Skeletal muscle tissue (tissue), 3 donors: ENCODE measurements at regions not wholly inside any gene's neighbourhood (a gene's known extent, or its start where the extent isn't known, plus 50 kb on each side); places are given as distances from the start of the nearest gene placed in this dataset.
"Not testable (repeated sequence)": the region's sequence is repeated elsewhere in the genome, so short reads cannot be mapped to it uniquely, and the experiment has no call there.

Experiments
- H3K27ac ChIP-seq: one replicate; pipeline ENCODE4 v1.7.0; 2013; ENCODE audit warnings: mild to moderate bottlenecking, low read depth, low read length, inconsistent platforms
- H3K27me3 ChIP-seq, 3 donors: one replicate each; pipeline ENCODE4 v1.7.0; 2013; ENCODE audit warnings: low read length in 3 of 3; ENCODE audit not compliant: control insufficient read depth in 3 of 3, insufficient read depth in 3 of 3
- H3K36me3 ChIP-seq, 3 donors: one replicate each; pipeline ENCODE4 v1.7.0; 2013; ENCODE audit warnings: low read length in 3 of 3; ENCODE audit not compliant: control insufficient read depth in 3 of 3, insufficient read depth in 3 of 3
- H3K4me1 ChIP-seq, 3 donors: one replicate each; pipeline ENCODE4 v1.7.0; 2013; ENCODE audit warnings: low read length in 3 of 3, mild to moderate bottlenecking in 3 of 3; ENCODE audit not compliant: control insufficient read depth in 3 of 3, insufficient read depth in 3 of 3
- H3K4me3 ChIP-seq, 3 donors: one replicate each; pipeline ENCODE4 v1.7.0; 2013; ENCODE audit warnings: low read length in 3 of 3
- H3K9ac ChIP-seq, 3 donors: one replicate each; pipeline ENCODE4 v1.7.0; 2013; ENCODE audit warnings: low read length in 3 of 3, mild to moderate bottlenecking in 3 of 3, moderate library complexity in 2 of 3, low read depth in 1 of 3
- H3K9me3 ChIP-seq, 3 donors: one replicate each; pipeline ENCODE4 v1.7.0; 2013; ENCODE audit warnings: low read length in 3 of 3; ENCODE audit not compliant: control insufficient read depth in 3 of 3
- donor health status: Osteomylitis.

- no peaks in the 10 kb centered on the region for H3K36me3 ChIP-seq
- no peak overlapping the region for H3K27ac ChIP-seq
- H3K27me3 ChIP-seq = no peaks in the 10 kb centered on the region
- H3K9ac ChIP-seq = no peak overlapping the region
- H3K4me1 ChIP-seq = no peaks in the 10 kb centered on the region
- no peaks in the 10 kb centered on the region for H3K9me3 ChIP-seq
- no peak overlapping the region for H3K4me3 ChIP-seq
These were observed 775.7 kb downstream of the SI start for GRCh38 chr3:164302622-164303021.

- H3K4me1 ChIP-seq, H3K4me3 ChIP-seq, H3K9me3 ChIP-seq, H3K27ac ChIP-seq, H3K9ac ChIP-seq, H3K27me3 ChIP-seq, H3K36me3 ChIP-seq: not testable (repeated sequence)
These were observed 786.8 kb downstream of the SI start for GRCh38 chr3:164291486-164291885.

- Histone ChIP-seq H3K27me3 (no peaks in the 10 kb centered on the region), H3K9me3 (peaks cover 0 to 9% (median 2%) of the 10 kb centered on the region in 3 donors), H3K4me1 (no peaks in the 10 kb centered on the region), H3K4me3 (no peak overlapping the region), H3K36me3 (no peaks in the 10 kb centered on the region), H3K9ac (no peak overlapping the region), H3K27ac (no peak overlapping the region)
These were observed 799.7 kb downstream of the SI start for GRCh38 chr3:164278550-164278949.

DNA sequence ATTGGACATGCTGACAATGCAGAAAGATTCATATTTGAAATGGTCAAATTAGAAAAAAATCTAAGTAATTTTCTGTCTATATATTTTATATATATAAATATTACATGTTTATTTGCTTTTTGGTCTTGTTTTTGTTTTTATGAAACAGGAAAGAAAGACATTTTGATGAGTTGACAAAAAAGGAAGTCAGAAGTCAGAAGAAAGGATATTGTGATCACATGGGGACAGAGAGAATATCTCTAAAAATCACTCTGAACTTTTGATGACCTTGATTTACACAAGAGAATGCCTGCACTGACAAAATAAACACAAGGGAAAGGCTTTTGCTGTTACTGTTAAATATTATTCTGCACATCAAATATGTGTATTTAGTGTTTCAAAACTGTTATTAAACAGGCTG lies 811.2 kb downstream of the SI start:
- no peaks in the 10 kb centered on the region for H3K36me3 ChIP-seq
- H3K27ac ChIP-seq = no peak overlapping the region
- H3K4me3 ChIP-seq = no peak overlapping the region
- no peaks in the 10 kb centered on the region for H3K27me3 ChIP-seq
- peaks cover 0 to 3% (median 3%) of the 10 kb centered on the region in 3 donors for H3K9me3 ChIP-seq
- H3K9ac ChIP-seq = no peak overlapping the region
- no peaks in the 10 kb centered on the region for H3K4me1 ChIP-seq

DNA sequence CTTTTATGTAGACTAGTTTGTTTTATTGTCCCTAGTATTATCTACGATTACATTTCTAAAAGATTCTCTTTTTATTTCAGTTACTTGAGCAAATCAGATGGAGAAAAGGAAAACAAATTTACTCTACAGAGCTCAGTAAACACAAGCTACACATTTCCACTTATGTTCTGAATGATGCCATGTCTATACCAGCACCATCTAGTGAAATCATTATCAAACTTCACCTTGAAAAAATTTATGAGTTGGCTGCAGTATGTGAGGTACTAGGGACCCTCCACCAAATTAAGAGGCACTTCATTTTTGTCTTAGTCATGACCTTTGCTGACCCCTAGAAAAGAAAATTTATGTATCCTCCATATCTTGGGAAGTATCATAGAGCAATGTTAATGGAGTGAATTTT lies 827.4 kb downstream of the SI start:
- Histone ChIP-seq H3K4me3 (no peak overlapping the region), H3K9ac (no peak overlapping the region), H3K9me3 (no peaks in the 10 kb centered on the region), H3K36me3 (no peaks in the 10 kb centered on the region), H3K4me1 (no peaks in the 10 kb centered on the region), H3K27me3 (no peaks in the 10 kb centered on the region), H3K27ac (no peak overlapping the region)

DNA sequence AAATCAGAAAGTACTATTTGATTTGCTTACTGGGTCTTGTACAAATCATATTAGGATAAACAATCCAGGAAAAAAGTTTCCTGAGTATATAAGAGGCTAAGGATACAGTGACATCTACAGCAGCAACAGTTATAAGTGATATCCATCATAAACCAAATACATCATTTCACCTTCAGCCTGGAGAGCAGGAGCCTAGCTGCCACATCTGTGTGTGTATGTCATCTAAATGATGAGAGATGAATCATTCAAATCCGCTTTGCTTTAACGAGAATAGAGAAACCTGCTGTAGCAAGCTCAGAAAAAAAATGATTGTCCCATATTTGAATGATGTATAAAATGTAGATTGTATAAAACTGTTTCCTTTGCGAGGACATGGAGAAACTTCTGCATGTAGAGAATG lies 841.4 kb downstream of the SI start:
- Histone ChIP-seq H3K9ac (no peak overlapping the region), H3K27ac (no peak overlapping the region), H3K27me3 (no peaks in the 10 kb centered on the region), H3K4me3 (no peak overlapping the region), H3K4me1 (no peaks in the 10 kb centered on the region), H3K36me3 (no peaks in the 10 kb centered on the region), H3K9me3 (no peaks in the 10 kb centered on the region)

- H3K4me3 ChIP-seq = no peak overlapping the region
- H3K36me3 ChIP-seq = no peaks in the 10 kb centered on the region
- H3K27ac ChIP-seq = no peak overlapping the region
- H3K9me3 ChIP-seq = no peaks in the 10 kb centered on the region
- H3K9ac ChIP-seq = no peak overlapping the region
- H3K27me3 ChIP-seq = no peaks in the 10 kb centered on the region
- no peaks in the 10 kb centered on the region for H3K4me1 ChIP-seq
These were observed 842.8 kb downstream of the SI start for GRCh38 chr3:164235289-164236028.

GRCh38 chr3:164233951-164234350 lies 844.3 kb downstream of the SI start:
- Histone ChIP-seq H3K4me1 (no peaks in the 10 kb centered on the region), H3K9ac (no peak overlapping the region), H3K27me3 (no peaks in the 10 kb centered on the region), H3K27ac (no peak overlapping the region), H3K36me3 (no peaks in the 10 kb centered on the region), H3K4me3 (no peak overlapping the region), H3K9me3 (no peaks in the 10 kb centered on the region)

GRCh38 chr3:164231718-164232117 lies 846.6 kb downstream of the SI start:
- no peaks in the 10 kb centered on the region for H3K36me3 ChIP-seq
- H3K27ac ChIP-seq = no peak overlapping the region
- H3K9me3 ChIP-seq = no peaks in the 10 kb centered on the region
- no peak overlapping the region for H3K9ac ChIP-seq
- no peak overlapping the region for H3K4me3 ChIP-seq
- H3K4me1 ChIP-seq = no peaks in the 10 kb centered on the region
- H3K27me3 ChIP-seq = no peaks in the 10 kb centered on the region

DNA sequence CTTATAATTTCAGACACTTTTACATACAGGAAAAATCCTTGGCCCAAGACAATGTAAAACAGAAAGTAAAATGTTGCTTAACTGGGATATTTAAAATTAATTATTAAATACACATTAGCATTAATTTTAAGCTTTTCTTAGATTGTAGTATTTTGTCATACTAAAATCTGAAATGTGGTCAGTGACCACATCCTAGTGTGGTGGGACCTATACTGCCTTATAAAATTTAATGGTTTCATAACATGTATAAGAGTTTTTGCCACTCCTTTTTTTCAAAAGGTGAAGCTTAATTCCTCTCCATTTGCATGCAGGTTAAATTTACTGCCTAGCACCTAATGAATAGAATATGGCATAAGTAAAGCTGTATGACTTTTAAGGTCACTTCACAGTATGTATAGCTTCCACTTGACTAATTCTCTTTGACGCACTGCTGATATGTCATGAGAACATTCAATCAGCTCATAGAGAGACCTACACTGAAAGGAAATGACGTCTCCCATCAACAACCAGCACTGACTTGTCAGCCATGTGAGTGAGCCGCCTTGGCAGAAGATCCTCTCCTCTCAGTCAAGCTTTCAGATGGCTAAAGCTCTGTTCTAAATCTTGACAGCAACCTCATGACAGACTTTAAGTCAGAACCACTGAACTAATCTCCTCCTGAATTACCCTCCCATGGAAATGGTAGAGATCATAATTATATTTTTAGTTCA lies 847.8 kb downstream of the SI start:
- Histone ChIP-seq H3K9ac (no peak overlapping the region), H3K27me3 (no peaks in the 10 kb centered on the region), H3K4me1 (no peaks in the 10 kb centered on the region), H3K27ac (no peak overlapping the region), H3K4me3 (no peak overlapping the region), H3K36me3 (no peaks in the 10 kb centered on the region), H3K9me3 (no peaks in the 10 kb centered on the region)
